Bronchial epithelial cell (primary cell): ENCODE measurements at regions not wholly inside any gene's neighbourhood (a gene's known extent, or its start where the extent isn't known, plus 50 kb on each side); places are given as distances from the start of the nearest gene placed in this dataset.

Experiments used
- DNase-seq: peaks from one replicate; pipeline ENCODE4 v3.0.0-alpha.2; 2010; ENCODE audit warnings: low read depth
- FAIRE-seq: peaks from 2 replicates; lab custom pipeline; 2011; peaks lifted over from hg19 to GRCh38; lab: Jason Lieb, UNC
- H3K27me3 ChIP-seq: 2 replicates; pipeline ENCODE4 v1.5.1; 2011; ENCODE audit warnings: low read length; ENCODE audit not compliant: control insufficient read depth, insufficient read depth
- H3K36me3 ChIP-seq: 2 replicates; pipeline ENCODE4 v1.5.1; 2011; ENCODE audit warnings: low read length; ENCODE audit not compliant: control insufficient read depth, insufficient read depth
- H3K4me3 ChIP-seq: 2 replicates; pipeline ENCODE4 v1.5.1; 2011; ENCODE audit warnings: mild to moderate bottlenecking, low read depth, low read length, control low read depth
- TF ChIP-seq, protein P1 (sequence below): IDR thresholded peaks from 2 replicates; pipeline ENCODE4 v1.5.1; 2011; ENCODE audit warnings: mild to moderate bottlenecking, moderate library complexity, low read length, control low read depth, inconsistent platforms; ENCODE audit not compliant: insufficient read depth, severe bottlenecking

DNA sequence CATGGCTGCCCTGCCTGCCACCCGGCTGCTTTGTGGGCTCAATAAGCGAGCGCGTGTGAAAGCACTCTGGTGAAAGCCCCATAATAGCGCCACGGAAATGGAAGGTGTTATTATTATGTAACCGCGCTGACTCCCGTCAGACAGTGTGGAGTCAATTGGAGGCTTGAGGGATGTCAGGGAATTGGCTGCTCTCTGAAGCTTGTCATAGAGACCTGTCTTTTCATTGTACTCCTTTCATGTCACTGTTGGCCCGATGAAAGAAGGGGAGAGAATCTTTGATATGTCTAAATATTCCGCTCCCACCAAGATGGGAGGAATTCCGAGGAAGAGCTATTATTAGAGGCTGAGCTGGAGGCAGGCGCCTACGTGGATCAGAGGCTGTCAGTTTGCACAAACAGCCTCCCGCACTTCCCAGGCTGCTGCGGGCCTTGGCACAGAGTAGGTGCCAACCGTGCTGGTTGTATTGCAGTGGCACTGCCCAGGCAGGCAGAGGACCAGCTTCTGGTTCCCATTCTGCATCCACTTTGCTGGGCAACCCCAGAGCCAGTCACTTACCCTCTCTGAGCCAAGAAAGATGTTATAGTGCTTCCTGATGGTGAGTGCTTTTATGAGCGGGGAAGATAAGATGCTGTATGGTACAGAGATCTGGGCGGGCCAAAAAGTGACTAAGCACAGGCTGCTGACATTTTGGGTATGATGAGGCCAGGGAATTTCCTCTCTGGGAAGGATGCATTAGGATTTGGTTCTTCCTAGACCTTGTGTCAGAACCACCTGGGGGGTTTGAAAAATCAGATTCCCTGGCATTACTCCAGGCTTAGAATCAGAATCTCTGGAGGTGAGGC lies 151.4 kb downstream of the RPS24 start:
- DNase-seq, result no peak
- TF ChIP-seq, protein P1, sequence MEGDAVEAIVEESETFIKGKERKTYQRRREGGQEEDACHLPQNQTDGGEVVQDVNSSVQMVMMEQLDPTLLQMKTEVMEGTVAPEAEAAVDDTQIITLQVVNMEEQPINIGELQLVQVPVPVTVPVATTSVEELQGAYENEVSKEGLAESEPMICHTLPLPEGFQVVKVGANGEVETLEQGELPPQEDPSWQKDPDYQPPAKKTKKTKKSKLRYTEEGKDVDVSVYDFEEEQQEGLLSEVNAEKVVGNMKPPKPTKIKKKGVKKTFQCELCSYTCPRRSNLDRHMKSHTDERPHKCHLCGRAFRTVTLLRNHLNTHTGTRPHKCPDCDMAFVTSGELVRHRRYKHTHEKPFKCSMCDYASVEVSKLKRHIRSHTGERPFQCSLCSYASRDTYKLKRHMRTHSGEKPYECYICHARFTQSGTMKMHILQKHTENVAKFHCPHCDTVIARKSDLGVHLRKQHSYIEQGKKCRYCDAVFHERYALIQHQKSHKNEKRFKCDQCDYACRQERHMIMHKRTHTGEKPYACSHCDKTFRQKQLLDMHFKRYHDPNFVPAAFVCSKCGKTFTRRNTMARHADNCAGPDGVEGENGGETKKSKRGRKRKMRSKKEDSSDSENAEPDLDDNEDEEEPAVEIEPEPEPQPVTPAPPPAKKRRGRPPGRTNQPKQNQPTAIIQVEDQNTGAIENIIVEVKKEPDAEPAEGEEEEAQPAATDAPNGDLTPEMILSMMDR, result no peak
- H3K36me3 ChIP-seq, result no peaks in the 10 kb centered on the region
- no peaks in the 10 kb centered on the region for H3K27me3 ChIP-seq
- H3K4me3 ChIP-seq, result no peak overlapping the region
- FAIRE-seq, result peak; percentile 72

DNA sequence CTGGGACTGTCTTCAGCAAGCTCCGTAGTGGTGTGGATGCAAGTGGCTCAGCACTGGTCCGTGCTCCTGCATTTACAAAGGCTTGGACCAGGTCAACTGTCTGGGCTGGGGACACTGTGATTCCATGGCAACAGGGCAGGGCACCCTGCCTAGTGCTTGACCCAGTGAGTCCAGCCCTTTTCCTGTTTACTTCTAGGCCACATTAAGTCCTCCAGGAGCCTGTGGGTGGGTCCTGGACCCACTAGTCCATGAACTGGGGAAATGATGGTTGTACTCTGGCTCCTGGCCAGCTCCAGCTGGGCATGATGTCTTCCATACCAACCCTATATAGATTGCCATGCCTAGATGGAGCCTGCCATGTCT lies 152.0 kb downstream of the RPS24 start:
- DNase-seq, result no peak
- Histone ChIP-seq H3K36me3 (no peaks in the 10 kb centered on the region), H3K4me3 (no peak overlapping the region), H3K27me3 (no peaks in the 10 kb centered on the region)
- TF ChIP-seq, protein P1, result no peak
- no peak for FAIRE-seq

DNA sequence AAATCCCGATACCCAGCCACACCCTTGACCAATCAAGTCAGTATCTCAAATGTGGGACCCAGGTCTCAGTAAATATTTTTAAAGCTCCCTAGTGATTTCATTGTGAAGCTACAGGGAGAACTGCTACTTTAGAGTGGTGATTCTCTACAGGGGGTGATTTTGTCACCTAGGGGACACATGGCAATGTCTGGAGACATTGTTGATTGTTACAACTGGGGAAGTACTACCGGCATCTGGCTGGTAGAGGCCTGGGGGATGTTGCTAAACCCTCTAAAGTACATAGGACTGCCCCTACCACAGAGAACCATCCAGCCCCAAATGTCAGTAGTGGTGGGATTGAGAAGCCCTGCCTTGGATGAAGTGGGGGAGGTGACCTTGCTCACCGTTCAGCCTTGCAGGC lies 152.9 kb downstream of the RPS24 start:
- FAIRE-seq (no peak), DNase-seq (no peak)
- no peaks in the 10 kb centered on the region for H3K27me3 ChIP-seq
- H3K4me3 ChIP-seq, result no peak overlapping the region
- H3K36me3 ChIP-seq, result no peaks in the 10 kb centered on the region
- TF ChIP-seq, protein P1, result no peak

DNA sequence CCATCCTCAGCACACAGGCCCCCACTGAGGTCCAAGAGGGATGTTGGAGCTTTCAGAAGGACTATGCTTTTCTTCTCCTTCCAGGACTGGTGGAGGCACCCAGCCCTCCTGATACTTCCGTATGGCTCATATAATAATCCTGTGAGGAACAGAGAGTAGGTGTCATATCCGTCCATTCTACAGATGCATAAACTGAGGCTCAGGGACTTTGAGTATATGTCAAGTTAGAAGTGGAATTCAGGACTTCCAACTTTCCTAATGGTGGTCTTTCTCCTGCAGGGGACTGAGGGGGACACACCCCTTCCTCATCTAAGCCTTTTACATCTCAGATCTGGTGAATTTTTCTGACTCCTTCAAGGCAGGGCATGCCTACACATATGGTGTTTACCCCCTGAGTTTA lies 153.7 kb downstream of the RPS24 start:
- no peak for DNase-seq
- TF ChIP-seq, protein P1, result no peak
- no peak overlapping the region for H3K4me3 ChIP-seq
- no peaks in the 10 kb centered on the region for H3K36me3 ChIP-seq
- no peak for FAIRE-seq
- H3K27me3 ChIP-seq, result no peaks in the 10 kb centered on the region

DNA sequence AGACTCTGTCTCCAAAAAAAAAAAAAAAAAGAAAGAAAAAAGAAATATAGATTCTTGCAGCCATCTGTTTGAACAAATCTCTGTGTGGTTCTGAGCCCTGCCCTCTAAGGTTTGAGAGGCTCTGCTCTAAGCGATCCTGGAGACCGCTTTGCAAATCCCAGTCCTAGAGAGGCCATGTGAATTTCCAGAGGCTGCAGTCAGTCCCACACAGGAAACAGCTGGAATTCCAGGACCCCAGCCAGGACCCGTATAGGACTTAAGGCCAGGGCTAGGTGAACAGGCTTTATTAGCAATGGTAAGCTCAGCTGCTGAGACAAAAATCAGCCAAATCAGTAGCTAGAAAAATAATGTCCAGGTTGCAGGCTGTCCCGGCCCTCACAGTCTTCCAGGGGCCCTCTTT lies 154.8 kb downstream of the RPS24 start:
- TF ChIP-seq, protein P1, result no peak
- DNase-seq (no peak), FAIRE-seq (no peak)
- Histone ChIP-seq H3K4me3 (no peak overlapping the region), H3K36me3 (no peaks in the 10 kb centered on the region), H3K27me3 (no peaks in the 10 kb centered on the region)
